SK-N-MC (cell line): ENCODE measurements at regions not wholly inside any gene's neighbourhood (a gene's known extent, or its start where the extent isn't known, plus 50 kb on each side); places are given as distances from the start of the nearest gene placed in this dataset.

Source experiments
- EZH2 ChIP-seq: fragments of 200-600 bp; sonication (generic); IDR thresholded peaks from one replicate; pipeline ENCODE4 v1.6.1; 2017; ENCODE audit warnings: antibody characterized with exemption
- POLR2AphosphoS5 ChIP-seq: IDR thresholded peaks from 2 replicates; pipeline ENCODE4 v1.6.1; 2012; ENCODE audit warnings: mild to moderate bottlenecking, low read depth, low read length, borderline replicate concordance

DNA sequence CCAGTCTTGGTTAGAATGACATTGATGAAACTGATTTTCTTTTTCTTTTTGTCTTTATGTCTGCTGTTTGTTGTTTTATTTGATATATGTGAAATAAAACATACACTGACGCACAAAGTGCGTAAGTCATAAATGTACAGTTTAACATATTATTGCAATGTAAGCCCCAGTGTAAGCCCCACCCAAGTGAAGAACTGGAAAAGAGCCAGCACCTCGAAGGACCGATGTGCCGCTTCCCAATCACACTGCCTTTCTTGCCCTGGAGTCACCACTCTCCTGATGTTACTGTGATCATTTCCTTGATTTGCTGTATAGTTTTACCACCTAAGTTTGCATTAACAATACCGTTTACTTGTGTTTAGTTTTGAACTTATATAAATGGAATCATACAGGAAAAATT is 128.4 kb upstream of the LPP start:
- no peak for TF ChIP-seq EZH2
- no peak for TF ChIP-seq POLR2AphosphoS5
